K562 (cell line): ENCODE measurements at regions not wholly inside any gene's neighbourhood (a gene's known extent, or its start where the extent isn't known, plus 50 kb on each side); places are given as distances from the start of the nearest gene placed in this dataset.

Experiments
- CHD2 ChIP-seq: IDR thresholded peaks from 2 replicates; pipeline ENCODE4 v1.6.1; 2011; ENCODE audit warnings: low read depth, low read length
- CREM ChIP-seq: IDR thresholded peaks from 2 replicates; pipeline ENCODE4 v1.6.1; 2014; ENCODE audit warnings: antibody characterized with exemption, low read depth
- CUX1 ChIP-seq: fragments of 200-800 bp; sonication (Bioruptor generic); IDR thresholded peaks from 2 replicates; pipeline ENCODE4 v1.6.1; 2016; ENCODE audit warnings: missing genetic modification characterization, missing compliant biosample characterization
- FIP1L1 ChIP-seq: fragments of 200-400 bp; formaldehyde crosslinking; IDR thresholded peaks from 2 replicates; pipeline ENCODE4 v1.6.1; 2018; ENCODE audit warnings: mild to moderate bottlenecking, low read depth, low read length; ENCODE audit not compliant: poor library complexity, severe bottlenecking
- FOXK2 ChIP-seq, 2 experiments: fragments of 450-650 bp; IDR thresholded peaks in 1 of 2; conservative IDR thresholded peaks in 1 of 2; 2 replicates each; pipeline ENCODE4 v1.6.1; 2016; ENCODE audit warnings: low read depth in 2 of 2, mild to moderate bottlenecking in 1 of 2
- ILF3 ChIP-seq: fragments of 450-650 bp; IDR thresholded peaks from 2 replicates; pipeline ENCODE4 v1.6.1; 2018; ENCODE audit warnings: antibody characterized with exemption, mild to moderate bottlenecking, moderate library complexity, borderline replicate concordance
- POLR3G ChIP-seq: IDR thresholded peaks from 2 replicates; pipeline ENCODE4 v1.6.1; 2011; ENCODE audit not compliant: insufficient read length, insufficient replicate concordance; ENCODE audit errors: extremely low read depth
- PTBP1 ChIP-seq: fragments of 200-400 bp; formaldehyde crosslinking; IDR thresholded peaks from 2 replicates; pipeline ENCODE4 v1.6.1; 2017; ENCODE audit warnings: low read depth, low read length
- SIN3A ChIP-seq, 2 experiments: fragments of 150-350 bp in 1 of 2; IDR thresholded peaks; 2 replicates each; pipeline ENCODE4 v1.6.1; 2011 to 2016; ENCODE audit warnings: borderline replicate concordance in 2 of 2, low read depth in 2 of 2, low read length in 2 of 2, mild to moderate bottlenecking in 2 of 2, moderate library complexity in 2 of 2; ENCODE audit not compliant: control insufficient read depth in 1 of 2
- SMARCA5 ChIP-seq: fragments of 450-650 bp; IDR thresholded peaks from 2 replicates; pipeline ENCODE4 v1.6.1; 2016
- TAF7 ChIP-seq: fragments of 450-650 bp; IDR thresholded peaks from 2 replicates; pipeline ENCODE4 v1.6.1; 2016; ENCODE audit warnings: missing genetic modification characterization, missing compliant biosample characterization
- ZNF124 ChIP-seq: sonication (generic); formaldehyde crosslinking; IDR thresholded peaks from 2 replicates; pipeline ENCODE4 v1.8.1; 2022; ENCODE audit warnings: missing genetic modification reagents
- ZNF174 ChIP-seq: fragments of 250-450 bp; sonication (Bioruptor Pico); IDR thresholded peaks from 2 replicates; pipeline ENCODE4 v1.4.0; 2020; ENCODE audit warnings: mild to moderate bottlenecking
- ZNF232 ChIP-seq: sonication (generic); formaldehyde crosslinking; IDR thresholded peaks from 2 replicates; pipeline ENCODE4 v1.8.0; 2022; ENCODE audit warnings: mild to moderate bottlenecking, missing genetic modification reagents
- ZNF507 ChIP-seq: conservative IDR thresholded peaks from 2 replicates; pipeline ENCODE4 v1.6.1; 2017; ENCODE audit warnings: missing genetic modification characterization, missing compliant biosample characterization
- TF ChIP-seq, protein P1 (sequence below): sonication (generic); formaldehyde crosslinking; IDR thresholded peaks from 2 replicates; pipeline ENCODE4 v1.8.0; 2023; ENCODE audit warnings: missing genetic modification reagents, mild to moderate bottlenecking, borderline replicate concordance

DNA sequence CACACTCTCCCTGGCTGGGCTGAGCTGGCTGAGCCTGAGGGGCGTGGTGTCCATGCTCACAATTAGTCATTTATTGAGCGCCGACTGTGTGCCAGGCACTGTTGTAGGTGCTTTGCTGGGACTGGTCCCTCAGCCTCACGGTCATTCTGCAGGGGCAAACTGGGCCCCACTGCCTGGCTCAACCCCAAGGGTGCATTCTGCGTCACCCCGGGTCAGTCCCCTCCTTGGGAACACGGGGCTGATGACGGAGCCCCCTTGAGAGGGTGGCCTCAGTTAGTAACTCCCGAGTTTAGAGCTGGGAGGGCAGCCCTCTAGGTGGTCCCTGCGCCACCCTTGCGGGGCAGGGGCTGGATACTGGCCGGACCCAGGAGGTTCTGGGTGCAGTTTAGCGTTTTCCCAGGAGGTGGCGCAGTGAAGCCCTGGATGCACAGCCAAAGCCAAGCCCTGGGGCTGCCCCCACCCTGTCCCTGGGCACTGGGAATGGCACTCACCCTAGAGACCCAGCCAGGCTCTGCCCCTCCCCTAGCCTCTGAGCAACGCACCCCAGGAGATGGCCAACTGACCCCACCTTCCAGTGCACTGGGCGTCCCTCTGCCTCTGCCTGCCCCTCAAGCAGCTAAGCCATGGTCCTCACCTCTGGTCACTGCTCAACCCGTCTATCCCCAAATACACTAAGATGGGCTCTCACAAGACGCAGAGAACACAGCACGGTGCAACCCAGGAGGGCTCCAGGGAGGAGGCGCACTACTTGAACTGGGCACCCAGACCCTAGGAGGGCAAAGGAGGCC lies 243.2 kb upstream of the GSE1 start (continued):
- TF ChIP-seq CUX1 (CRISPR knock-in tag) = no peak
- no peak for TF ChIP-seq ZNF174 (CRISPR knock-in tag)
- no peak for TF ChIP-seq ILF3
- TF ChIP-seq SMARCA5 = peak; percentile 85; the same call in 1 of the 2 replicates
- TF ChIP-seq SIN3A (IDR thresholded peaks at IDR 0.05; ENCODE audit: borderline replicate concordance in 2 of 2, control insufficient read depth in 1 of 2, low read depth in 2 of 2, low read length in 2 of 2) = no peak
- no peak for TF ChIP-seq ZNF232 (CRISPR knock-in tag)
- TF ChIP-seq, protein P1, sequence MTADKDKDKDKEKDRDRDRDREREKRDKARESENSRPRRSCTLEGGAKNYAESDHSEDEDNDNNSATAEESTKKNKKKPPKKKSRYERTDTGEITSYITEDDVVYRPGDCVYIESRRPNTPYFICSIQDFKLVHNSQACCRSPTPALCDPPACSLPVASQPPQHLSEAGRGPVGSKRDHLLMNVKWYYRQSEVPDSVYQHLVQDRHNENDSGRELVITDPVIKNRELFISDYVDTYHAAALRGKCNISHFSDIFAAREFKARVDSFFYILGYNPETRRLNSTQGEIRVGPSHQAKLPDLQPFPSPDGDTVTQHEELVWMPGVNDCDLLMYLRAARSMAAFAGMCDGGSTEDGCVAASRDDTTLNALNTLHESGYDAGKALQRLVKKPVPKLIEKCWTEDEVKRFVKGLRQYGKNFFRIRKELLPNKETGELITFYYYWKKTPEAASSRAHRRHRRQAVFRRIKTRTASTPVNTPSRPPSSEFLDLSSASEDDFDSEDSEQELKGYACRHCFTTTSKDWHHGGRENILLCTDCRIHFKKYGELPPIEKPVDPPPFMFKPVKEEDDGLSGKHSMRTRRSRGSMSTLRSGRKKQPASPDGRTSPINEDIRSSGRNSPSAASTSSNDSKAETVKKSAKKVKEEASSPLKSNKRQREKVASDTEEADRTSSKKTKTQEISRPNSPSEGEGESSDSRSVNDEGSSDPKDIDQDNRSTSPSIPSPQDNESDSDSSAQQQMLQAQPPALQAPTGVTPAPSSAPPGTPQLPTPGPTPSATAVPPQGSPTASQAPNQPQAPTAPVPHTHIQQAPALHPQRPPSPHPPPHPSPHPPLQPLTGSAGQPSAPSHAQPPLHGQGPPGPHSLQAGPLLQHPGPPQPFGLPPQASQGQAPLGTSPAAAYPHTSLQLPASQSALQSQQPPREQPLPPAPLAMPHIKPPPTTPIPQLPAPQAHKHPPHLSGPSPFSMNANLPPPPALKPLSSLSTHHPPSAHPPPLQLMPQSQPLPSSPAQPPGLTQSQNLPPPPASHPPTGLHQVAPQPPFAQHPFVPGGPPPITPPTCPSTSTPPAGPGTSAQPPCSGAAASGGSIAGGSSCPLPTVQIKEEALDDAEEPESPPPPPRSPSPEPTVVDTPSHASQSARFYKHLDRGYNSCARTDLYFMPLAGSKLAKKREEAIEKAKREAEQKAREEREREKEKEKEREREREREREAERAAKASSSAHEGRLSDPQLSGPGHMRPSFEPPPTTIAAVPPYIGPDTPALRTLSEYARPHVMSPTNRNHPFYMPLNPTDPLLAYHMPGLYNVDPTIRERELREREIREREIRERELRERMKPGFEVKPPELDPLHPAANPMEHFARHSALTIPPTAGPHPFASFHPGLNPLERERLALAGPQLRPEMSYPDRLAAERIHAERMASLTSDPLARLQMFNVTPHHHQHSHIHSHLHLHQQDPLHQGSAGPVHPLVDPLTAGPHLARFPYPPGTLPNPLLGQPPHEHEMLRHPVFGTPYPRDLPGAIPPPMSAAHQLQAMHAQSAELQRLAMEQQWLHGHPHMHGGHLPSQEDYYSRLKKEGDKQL (CRISPR knock-in tag) = 0 out of 2 replicates have a peak, but pooled peaks have one; percentile 34
- TF ChIP-seq ZNF507 (tag) = no peak
- no peak for TF ChIP-seq PTBP1
- no peak for TF ChIP-seq FOXK2 (conservative IDR thresholded peaks at IDR 0.05 in 1 of 2, IDR thresholded peaks at IDR 0.05 in 1 of 2; ENCODE audit: low read depth in 2 of 2)
- TF ChIP-seq POLR3G = no peak
- no peak for TF ChIP-seq ZNF124
- TF ChIP-seq CHD2 = no peak
- no peak for TF ChIP-seq FIP1L1
- no peak for TF ChIP-seq CREM
- no peak for TF ChIP-seq TAF7
